Limb (tissue), 2 donors: ENCODE measurements at regions not wholly inside any gene's neighbourhood (a gene's known extent, or its start where the extent isn't known, plus 50 kb on each side); places are given as distances from the start of the nearest gene placed in this dataset.
A peak's percentile ranks its signal among the peaks of the same experiment; 100 is the strongest.

ENCODE experiments used
- DNase-seq, 2 donors: peaks; one replicate each; pipeline ENCODE4 v3.0.0-alpha.2; 2016; ENCODE audit errors: extremely low spot score in 2 of 2

DNA sequence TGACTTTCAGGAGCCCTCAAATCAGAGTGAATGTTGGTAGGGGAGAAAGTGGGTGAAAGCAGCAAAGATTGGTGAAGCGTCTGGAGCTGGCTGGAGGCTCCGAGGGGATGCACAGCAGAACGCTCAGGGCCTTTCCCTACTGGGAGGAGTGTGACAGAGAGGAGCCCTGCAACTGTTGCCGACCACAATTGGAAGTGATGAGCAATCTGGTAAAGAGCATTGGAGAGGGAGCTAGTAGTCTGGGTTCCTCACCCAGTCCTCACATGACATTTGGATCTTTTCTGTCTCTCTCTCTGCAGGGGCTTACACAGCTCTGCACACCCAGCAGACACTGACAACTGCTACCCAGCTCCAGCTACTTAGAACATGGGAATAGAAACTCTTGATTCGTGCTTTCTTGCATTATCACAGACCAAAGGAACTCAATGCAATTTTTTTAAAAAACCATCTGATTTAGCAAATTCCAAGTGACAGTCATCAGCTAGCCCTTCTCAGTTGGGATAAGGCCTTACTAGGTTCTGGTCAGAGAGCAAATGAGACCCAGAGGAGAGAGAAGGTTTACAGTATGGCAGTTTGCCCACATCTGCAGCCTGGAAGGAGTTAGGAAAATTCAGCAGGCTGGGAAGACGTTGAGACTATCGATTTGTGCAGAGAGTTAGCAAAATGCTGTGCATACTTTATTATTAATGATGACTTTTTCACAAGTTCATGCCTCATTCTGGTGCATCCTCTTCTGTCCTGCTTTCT lies 278.0 kb upstream of the PLET1 start:
- no peak for DNase-seq

GRCh38 chr11:112539281-112539555 lies 278.6 kb upstream of the PLET1 start:
- DNase-seq, result peak in 1 of 2 donors; percentile 61

DNA sequence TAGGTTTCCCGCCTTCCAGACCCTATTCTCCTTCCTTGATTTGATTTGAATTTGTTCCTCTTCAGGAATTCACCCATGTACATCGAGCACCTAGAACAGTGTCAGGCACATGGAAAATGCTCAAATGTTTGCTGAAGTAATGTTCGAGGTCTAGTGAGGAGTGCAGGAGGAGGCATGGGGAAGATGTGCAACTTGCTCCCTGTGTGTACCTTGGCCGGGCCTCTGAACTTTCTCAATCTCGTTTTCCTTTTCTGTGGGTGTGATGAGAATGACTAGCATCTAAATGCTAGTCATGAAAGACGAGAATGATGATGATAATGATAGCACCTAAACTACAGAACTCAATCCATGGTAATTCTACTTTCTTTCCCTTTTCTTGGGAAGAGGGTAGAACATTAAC lies 279.1 kb upstream of the PLET1 start:
- DNase-seq, result no peak

DNA sequence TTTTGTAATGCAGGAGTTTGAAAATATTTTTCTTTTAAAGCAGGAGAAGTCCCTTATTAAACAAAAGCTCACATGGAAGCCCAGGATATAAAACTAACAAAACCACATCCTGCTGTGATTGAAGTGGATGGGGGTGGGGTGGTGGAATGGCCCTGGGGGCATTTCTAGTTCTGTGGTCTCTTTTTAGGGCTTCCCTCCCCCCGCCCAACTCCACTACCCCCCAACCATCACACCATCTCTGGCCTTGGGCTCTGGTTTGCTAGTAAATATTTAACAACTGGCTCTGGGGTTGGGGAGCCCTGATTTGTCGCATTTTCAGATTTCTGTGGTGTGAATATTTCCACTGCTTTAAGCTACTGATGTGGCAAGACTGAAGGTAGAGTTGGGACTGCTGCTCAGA lies 279.6 kb upstream of the PLET1 start:
- no peak for DNase-seq

DNA sequence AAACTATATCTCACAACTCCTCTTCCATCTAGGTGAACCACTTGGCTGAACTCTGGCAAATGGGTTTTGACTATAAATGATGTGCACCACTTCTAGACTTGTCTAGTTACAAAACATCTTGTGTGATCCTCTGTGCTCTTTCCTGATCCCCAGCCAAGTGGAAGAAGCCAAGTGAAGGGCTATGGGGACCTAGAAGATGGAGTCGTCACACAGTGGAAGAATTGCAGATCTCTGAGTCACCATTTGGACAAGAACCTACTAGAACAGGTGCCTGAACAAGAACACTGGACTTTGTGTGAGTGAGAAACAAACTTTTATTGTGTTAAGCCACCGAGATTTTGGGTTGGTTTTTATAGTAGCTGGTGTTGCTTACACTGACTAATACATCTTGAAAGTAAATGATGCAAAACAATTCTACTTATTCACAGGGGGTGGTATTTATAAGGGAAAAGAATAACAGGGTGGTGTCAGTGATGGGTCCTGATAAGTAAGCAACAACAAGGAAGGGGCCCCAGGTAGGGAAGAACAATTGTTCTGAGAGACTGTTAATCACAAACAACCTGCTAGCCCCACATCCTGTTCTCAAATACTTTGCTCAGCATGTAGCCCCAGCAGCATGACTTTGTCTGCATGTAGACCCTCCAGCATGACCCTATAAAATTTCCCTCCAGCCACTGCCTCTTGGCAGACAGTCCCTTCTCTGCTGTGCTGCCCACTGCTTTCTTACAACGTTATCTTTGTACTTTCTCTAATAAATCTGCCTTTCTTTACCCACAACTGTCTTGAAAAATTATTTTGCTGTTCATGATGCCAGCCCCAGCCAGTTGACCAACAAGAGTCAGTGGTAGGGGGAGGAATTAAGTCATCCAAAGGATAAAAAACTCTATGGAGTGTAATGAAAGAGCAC lies 280.7 kb upstream of the PLET1 start:
- DNase-seq, result no peak

GRCh38 chr11:112542479-112542878 lies 281.8 kb upstream of the PLET1 start:
- no peak for DNase-seq

GRCh38 chr11:112543390-112543789 lies 282.7 kb upstream of the PLET1 start:
- DNase-seq, result no peak

GRCh38 chr11:112548641-112549040 lies 288.0 kb upstream of the PLET1 start:
- no peak for DNase-seq

GRCh38 chr11:112553205-112553731 lies 292.6 kb upstream of the PLET1 start:
- DNase-seq, result no peak

GRCh38 chr11:112554586-112554985 lies 293.9 kb upstream of the PLET1 start:
- no peak for DNase-seq

- DNase-seq, result peak in 1 of 2 donors; percentile 68
These were observed 295.1 kb upstream of the PLET1 start for GRCh38 chr11:112555491-112556364.

- no peak for DNase-seq
These were observed 298.0 kb upstream of the PLET1 start for GRCh38 chr11:112558691-112559090.

GRCh38 chr11:112563808-112564207 lies 303.1 kb upstream of the PLET1 start:
- no peak for DNase-seq

DNA sequence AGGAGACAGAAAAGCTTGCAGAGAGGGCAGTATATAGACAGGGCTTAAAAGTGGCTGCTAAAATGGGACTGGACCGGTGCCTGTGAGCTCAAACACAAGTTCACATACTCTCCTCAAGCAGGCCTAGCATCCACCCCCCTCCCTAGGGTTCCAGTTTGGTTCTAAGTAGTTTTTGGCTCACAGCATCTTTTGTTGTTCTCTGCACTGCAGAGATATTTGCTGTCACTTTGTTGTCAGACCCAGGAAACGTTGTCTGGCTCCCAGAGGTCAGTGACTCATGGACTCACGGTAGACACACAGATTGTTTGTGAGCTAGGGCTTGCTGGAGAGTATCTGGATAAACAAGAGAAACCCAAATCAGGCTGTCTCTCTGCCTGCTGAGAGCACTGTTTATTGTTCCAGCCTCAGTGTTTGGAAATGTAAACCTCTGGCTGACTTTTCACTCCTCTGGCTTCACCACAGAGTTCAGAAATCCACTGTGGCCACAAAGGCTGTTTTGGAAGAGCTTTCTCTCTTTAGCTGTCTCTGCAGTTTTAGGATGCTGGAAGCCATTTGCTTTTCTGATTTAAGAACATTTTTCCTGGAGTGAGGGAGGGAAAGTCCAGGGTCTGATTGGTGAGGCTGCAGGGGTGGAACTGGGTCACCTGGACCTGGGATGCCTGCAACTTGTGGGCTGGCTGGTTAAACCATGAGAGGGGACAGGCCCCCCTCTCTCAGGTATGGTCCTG lies 303.7 kb upstream of the PLET1 start:
- DNase-seq, result peak in 1 of 2 donors; percentile 19

- no peak for DNase-seq
These were observed 304.9 kb upstream of the PLET1 start for GRCh38 chr11:112565551-112565950.

DNA sequence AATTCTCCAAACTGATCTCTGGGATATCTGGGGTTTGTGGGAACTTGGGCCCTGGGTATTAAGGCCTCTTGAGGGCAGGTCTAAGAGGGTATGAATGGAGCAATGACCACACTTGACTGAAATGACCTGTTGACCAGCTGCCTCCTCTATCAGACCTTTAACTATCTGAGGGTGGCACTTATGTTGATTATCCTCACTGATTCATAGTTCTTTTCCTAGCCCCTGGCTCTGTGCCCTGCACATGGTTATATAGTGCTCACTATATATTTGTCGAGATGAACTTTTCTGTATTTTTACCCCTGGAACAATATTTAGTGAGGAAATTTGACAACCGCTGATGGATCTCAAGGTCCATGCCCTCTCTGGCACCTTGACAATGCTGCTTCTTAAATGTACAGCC lies 305.5 kb upstream of the PLET1 start:
- no peak for DNase-seq

- no peak for DNase-seq
These were observed 309.7 kb upstream of the PLET1 start for GRCh38 chr11:112570333-112570732.

DNA sequence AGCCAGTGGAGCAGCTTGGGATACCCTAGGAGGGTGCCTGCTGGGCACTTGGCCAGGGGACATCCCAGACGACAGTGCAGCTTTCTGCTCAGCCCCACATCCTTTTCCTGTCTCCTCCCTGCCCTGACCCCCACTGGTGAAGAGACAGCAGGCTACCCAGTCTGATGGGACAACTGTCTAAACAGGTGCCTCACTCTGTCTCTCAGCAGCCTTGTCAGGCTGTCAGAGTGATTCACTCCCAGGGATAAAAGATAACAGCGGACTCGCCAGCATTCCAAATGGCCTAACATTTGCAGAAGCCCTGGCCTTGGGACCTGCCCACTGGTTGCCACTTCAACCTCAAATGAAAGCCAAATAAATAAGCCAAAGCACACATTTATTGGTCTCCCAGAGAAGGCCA lies 318.6 kb upstream of the PLET1 start:
- no peak for DNase-seq

GRCh38 chr11:112580864-112581263 lies 320.2 kb upstream of the PLET1 start:
- DNase-seq, result no peak

GRCh38 chr11:112581747-112582146 lies 321.1 kb upstream of the PLET1 start:
- DNase-seq, result no peak

- DNase-seq, result no peak
These were observed 321.7 kb upstream of the PLET1 start for GRCh38 chr11:112582366-112582765.
